GM13976 (cell line): ENCODE measurements at regions not wholly inside any gene's neighbourhood (a gene's known extent, or its start where the extent isn't known, plus 50 kb on each side); places are given as distances from the start of the nearest gene placed in this dataset.

ENCODE experiments used
- DNase-seq: peaks from one replicate; pipeline ENCODE4 v3.0.0; 2012; ENCODE audit warnings: low spot score
- in situ Hi-C: fragments of 300-500 bp; cut with MboI; formaldehyde crosslinking; loops from one replicate; pipeline ENCODE4 v1.12.0; 2022; ENCODE audit warnings: low sequenced_read_pairs, mixed read lengths, inconsistent platforms; ENCODE audit not compliant: unreplicated experiment
- TF ChIP-seq, protein P1 (sequence below): IDR thresholded peaks from 2 replicates; pipeline ENCODE4 v1.5.1; 2012; ENCODE audit warnings: borderline replicate concordance, mild to moderate bottlenecking; ENCODE audit not compliant: insufficient read depth; ENCODE audit errors: extremely low read depth, missing control alignments, control extremely low read depth

DNA sequence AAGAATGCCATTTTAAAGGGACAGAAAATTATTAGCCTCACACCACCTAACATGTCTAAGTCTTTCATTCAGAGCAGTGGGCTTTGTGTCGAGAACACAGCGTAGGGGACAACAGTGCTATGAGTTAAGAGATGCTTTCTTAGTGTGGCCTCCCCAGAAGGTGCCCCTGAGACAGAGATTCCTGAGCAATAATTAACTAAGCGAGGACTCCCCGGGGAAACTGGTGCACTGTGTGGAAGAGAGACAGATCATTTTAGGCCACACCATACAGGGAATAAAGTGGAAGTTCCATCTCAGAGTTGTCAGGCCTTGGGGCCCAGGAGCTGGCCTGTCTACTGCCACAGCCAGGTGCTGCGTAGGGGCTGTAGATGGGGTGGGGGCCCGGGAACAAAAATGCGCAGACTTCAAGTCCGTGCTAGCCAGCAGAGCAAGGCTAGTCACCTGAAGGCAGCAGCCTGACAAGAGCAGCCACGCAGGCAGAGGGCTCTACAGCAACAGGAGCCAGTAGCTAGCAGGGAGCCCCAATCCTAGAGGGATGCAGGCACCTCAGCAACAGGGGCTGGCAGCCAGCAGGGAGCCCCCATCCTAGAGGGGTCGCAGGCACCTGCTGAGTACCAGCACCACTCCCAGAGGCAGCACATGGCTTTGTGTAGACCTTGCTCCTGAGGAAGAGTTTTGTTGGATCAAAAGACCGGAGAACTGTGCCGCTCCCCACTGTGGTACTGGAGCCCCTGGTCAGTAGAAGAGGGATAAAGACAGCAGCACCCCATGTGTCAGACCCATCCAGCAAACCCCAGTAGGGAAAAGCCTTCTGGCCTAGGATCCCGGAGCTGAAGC lies 63.0 kb upstream of the NXT1 start:
- in situ Hi-C loops: no loop called here
- TF ChIP-seq, protein P1, sequence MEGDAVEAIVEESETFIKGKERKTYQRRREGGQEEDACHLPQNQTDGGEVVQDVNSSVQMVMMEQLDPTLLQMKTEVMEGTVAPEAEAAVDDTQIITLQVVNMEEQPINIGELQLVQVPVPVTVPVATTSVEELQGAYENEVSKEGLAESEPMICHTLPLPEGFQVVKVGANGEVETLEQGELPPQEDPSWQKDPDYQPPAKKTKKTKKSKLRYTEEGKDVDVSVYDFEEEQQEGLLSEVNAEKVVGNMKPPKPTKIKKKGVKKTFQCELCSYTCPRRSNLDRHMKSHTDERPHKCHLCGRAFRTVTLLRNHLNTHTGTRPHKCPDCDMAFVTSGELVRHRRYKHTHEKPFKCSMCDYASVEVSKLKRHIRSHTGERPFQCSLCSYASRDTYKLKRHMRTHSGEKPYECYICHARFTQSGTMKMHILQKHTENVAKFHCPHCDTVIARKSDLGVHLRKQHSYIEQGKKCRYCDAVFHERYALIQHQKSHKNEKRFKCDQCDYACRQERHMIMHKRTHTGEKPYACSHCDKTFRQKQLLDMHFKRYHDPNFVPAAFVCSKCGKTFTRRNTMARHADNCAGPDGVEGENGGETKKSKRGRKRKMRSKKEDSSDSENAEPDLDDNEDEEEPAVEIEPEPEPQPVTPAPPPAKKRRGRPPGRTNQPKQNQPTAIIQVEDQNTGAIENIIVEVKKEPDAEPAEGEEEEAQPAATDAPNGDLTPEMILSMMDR: no peak

DNA sequence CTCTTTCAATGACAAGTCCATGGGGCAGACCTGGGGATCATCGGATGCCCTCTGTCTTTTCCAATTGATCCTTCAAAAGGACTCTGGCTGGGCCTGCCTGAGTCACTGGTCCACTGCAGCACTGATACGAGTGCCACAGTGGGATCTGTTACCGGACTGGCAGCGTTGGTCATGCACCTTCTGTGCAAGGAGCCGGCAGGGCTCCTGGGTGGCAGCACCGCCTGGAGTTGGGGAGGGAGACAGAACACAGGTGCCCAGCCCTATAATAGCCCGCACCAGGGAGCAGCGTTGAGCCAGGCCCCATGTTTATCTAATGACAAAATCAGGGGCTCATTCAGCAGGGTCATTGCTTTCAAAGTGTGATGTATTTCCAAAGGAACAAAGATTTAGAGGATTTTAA lies 64.2 kb upstream of the NXT1 start:
- TF ChIP-seq, protein P1: no peak
- no peak for DNase-seq
- in situ Hi-C loops: no loop called here

More for the DNA sequence above, 63.0 kb upstream of the NXT1 start:
- DNase-seq: no peak

DNA sequence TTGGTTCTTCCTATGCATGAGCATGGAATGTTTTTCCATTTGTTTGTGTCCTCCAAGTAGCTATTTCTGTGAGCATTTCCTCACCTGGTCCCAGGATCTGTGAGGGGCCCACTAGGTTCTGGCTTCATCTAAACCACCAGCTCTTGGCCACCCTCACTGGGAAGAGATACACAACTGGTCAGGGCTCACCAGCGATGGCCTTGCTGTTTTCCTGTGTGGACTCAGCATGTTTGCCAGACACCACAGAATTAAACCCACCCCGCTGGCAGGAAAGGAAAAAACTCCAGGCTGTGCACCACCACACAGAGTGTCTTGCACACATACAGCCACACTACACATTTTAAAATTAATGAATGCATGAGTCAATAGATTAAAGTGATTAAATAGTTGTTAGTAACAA lies 65.1 kb upstream of the NXT1 start:
- DNase-seq: no peak
- TF ChIP-seq, protein P1: no peak
- in situ Hi-C loops: no loop called here

DNA sequence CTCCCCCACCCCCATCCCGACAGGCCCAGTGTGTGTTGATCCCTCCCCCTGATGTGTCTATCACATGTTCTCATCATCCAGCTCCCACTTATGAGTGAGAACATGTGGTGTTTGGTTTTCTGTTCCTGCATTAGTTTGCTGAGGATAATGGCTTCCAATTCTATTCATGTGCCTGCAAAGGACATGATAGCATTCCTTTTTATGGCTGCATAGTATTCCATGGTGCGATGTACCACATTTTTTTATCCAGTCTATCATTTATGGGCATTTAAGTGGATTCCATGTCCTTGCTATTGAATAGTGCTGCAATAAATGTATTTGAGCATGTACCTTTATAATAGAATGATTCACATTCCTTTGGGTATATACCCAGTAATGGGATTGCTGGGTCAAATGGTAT lies 66.6 kb upstream of the NXT1 start:
- no peak for DNase-seq
- in situ Hi-C loops: no loop called here
- TF ChIP-seq, protein P1: no peak

DNA sequence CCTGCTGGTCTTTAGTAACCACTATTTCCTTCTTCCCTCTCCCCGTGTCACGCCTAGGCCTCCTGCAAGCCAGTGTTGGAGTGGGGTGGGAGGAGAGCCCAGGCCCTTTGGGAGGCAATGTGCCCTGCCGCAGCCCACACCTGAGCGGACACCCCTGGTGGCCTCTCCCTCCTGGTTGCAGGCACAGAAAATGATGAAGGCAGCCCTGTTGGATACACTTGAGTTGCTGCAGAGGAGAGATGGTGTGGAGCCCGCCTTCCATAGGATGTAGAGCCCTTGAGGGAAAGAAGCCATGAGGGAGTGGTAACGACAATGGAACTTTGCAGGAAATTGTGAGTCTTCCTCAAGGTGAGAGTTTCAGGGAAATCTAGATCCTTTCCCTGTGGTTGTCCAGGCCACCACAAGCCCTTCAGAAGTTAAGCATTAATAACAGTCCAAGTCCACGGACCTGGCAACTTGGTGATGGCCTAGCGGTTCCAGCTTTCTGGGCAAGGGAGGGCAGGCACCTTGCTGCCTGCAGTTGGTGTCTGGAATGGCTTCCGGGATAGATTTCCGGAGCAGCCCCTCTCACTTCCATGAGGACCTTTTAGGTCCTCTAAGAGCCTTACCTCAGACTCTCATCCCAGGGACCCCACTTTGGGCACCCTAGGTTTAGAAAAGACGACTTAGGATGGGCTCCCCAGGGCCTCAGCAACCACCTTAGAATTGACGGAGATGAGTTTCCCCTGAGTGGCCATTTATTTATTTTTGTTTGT lies 67.3 kb upstream of the NXT1 start:
- in situ Hi-C loops: no loop called here
- DNase-seq: no peak
- TF ChIP-seq, protein P1: no peak

DNA sequence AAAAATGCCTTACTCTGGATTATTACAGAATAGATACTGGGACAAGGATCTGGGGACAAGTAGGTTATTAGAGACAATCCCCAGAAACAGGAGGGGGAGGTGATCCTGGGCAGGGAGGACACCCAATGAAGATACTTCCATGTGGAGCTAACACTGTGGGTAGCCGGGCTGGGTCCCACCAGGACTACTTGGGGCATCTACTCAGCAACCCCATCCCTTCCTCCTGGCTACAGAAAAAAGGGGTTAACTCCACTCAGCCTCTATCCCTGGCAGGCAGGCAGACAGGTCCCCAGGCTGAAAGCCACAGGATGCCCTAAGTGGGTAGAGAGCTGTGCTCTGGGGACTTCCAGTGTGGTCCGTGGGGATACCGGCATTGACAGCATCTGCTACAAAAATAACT lies 68.0 kb upstream of the NXT1 start:
- TF ChIP-seq, protein P1: no peak
- in situ Hi-C loops: no loop called here
- DNase-seq: no peak
